Common myeloid progenitor, CD34-positive (primary cell): ENCODE measurements at regions not wholly inside any gene's neighbourhood (a gene's known extent, or its start where the extent isn't known, plus 50 kb on each side); places are given as distances from the start of the nearest gene placed in this dataset.
A peak's percentile ranks its signal among the peaks of the same experiment; 100 is the strongest.

Experiments
- CTCF ChIA-PET: fragments of 350-600 bp; sonication (Branson Sonifier 250); formaldehyde crosslinking; loops from one replicate; lab custom pipeline; 2021; ENCODE audit warnings: antibody characterized with exemption; lab: Charles Lee
- POLR2A ChIA-PET: fragments of 350-600 bp; sonication (Branson Sonifier 250); formaldehyde crosslinking; loops from one replicate; lab custom pipeline; 2021; ENCODE audit warnings: antibody characterized with exemption; lab: Charles Lee
- DNase-seq, 3 donors: peaks; one replicate each; pipeline versions ENCODE4 v3.0.0 to v3.0.0-alpha.2; 2013
- H3K27ac ChIP-seq, 2 experiments: 1 replicate in 1 of 2; 2 replicates in 1 of 2; pipeline ENCODE4 v1.7.0; 2013; ENCODE audit warnings: inconsistent platforms in 2 of 2, low read length in 2 of 2, mild to moderate bottlenecking in 2 of 2, low read depth in 1 of 2, moderate library complexity in 1 of 2; ENCODE audit not compliant: severe bottlenecking in 2 of 2, insufficient read depth in 1 of 2, poor library complexity in 1 of 2
- H3K27me3 ChIP-seq, 5 experiments: replicated peaks in 2 of 5; 1 replicate in 3 of 5; 2 replicates in 2 of 5; pipeline versions ENCODE4 v1.6.1 to v1.7.0; 2013; ENCODE audit warnings: low read length in 4 of 5, mild to moderate bottlenecking in 2 of 5, moderate library complexity in 2 of 5, inconsistent platforms in 1 of 5; ENCODE audit not compliant: insufficient read depth in 5 of 5, control insufficient read depth in 4 of 5
- H3K36me3 ChIP-seq, 4 experiments: 1 replicate in 2 of 4; 2 replicates in 2 of 4; pipeline versions ENCODE4 v1.6.1 to v1.7.0; 2013; ENCODE audit warnings: low read length in 3 of 4, control low read depth in 1 of 4, mild to moderate bottlenecking in 1 of 4; ENCODE audit not compliant: control insufficient read depth in 4 of 4, insufficient read depth in 4 of 4
- H3K4me1 ChIP-seq, 4 experiments: 1 replicate in 3 of 4; 2 replicates in 1 of 4; pipeline versions ENCODE4 v1.6.1 to v1.7.1; 2013; ENCODE audit warnings: low read length in 3 of 4, mild to moderate bottlenecking in 3 of 4, control low read depth in 1 of 4, inconsistent platforms in 1 of 4, moderate library complexity in 1 of 4; ENCODE audit not compliant: control insufficient read depth in 4 of 4, insufficient read depth in 4 of 4; ENCODE audit errors: control extremely low read depth in 1 of 4
- H3K4me3 ChIP-seq, 7 experiments: 1 replicate in 4 of 7; 2 replicates in 3 of 7; pipeline versions ENCODE4 v1.5.1 to v1.7.0; 2013; ENCODE audit warnings: mild to moderate bottlenecking in 7 of 7, low read length in 6 of 7, moderate library complexity in 6 of 7, inconsistent platforms in 2 of 7, low read depth in 2 of 7, control low read depth in 1 of 7; ENCODE audit not compliant: insufficient read depth in 4 of 7, control insufficient read depth in 1 of 7; ENCODE audit errors: extremely low read depth in 1 of 7
- H3K9me3 ChIP-seq, 5 experiments: 1 replicate in 4 of 5; 2 replicates in 1 of 5; pipeline versions ENCODE4 v1.6.1 to v1.7.1; 2013; ENCODE audit warnings: low read length in 4 of 5, mild to moderate bottlenecking in 2 of 5, inconsistent platforms in 1 of 5, low read depth in 1 of 5, moderate library complexity in 1 of 5; ENCODE audit not compliant: control insufficient read depth in 4 of 5, insufficient read depth in 2 of 5; ENCODE audit errors: control extremely low read depth in 1 of 5
- WGBS: methylation state at CpG from one replicate; pipeline ENCODE4 v1.1.5; 2013; ENCODE audit not compliant: insufficient coverage; 5-methylcytosine and 5-hydroxymethylcytosine counted together

DNA sequence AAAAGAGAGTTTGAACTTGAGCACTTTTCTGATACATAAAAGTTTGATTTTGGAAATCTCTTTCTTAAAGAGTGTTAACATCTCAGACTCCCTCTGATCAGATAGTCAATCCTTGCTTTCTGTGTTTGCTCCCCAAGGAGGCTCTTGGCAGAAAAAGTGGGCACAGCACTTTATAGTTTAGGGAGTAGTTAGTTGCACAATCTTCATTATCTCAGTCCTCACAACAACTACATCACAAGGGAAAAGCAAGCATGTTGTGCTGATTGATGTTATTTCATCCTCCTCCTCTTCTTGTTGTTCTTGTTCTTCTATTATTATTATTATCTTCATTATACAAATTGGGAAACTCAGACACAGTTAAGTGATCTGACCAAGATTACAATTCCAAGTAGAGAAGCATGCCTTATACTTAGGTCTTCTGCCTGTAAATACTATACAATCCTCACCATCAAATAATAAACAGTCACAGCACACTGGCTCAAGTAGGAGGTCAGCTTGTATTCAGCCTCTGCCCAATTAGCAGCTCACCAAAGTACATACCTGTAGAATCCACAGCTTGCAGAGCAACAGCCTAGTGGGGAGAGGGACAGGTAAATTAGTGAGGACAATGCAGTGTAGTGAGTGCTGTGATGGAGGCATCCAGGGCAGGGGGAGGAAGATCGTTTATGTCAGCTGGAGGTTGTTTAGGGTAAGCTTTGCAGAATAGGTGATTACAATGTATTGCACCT lies 304.1 kb upstream of the MME start:
- POLR2A ChIA-PET: no interaction called here
- H3K36me3 ChIP-seq: no peaks in the 10 kb centered on the region
- WGBS: 100% methylated on average over 1 of the region's 1 CpG
- no peak overlapping the region for H3K4me3 ChIP-seq
- CTCF ChIA-PET: no interaction called here
- H3K27me3 ChIP-seq: no peaks in the 10 kb centered on the region
- H3K9me3 ChIP-seq: no peaks in the 10 kb centered on the region
- peaks cover 0 to 5% (median 0%) of the 10 kb centered on the region in 4 experiments for H3K4me1 ChIP-seq
- no peak overlapping the region for H3K27ac ChIP-seq
- no peak for DNase-seq

DNA sequence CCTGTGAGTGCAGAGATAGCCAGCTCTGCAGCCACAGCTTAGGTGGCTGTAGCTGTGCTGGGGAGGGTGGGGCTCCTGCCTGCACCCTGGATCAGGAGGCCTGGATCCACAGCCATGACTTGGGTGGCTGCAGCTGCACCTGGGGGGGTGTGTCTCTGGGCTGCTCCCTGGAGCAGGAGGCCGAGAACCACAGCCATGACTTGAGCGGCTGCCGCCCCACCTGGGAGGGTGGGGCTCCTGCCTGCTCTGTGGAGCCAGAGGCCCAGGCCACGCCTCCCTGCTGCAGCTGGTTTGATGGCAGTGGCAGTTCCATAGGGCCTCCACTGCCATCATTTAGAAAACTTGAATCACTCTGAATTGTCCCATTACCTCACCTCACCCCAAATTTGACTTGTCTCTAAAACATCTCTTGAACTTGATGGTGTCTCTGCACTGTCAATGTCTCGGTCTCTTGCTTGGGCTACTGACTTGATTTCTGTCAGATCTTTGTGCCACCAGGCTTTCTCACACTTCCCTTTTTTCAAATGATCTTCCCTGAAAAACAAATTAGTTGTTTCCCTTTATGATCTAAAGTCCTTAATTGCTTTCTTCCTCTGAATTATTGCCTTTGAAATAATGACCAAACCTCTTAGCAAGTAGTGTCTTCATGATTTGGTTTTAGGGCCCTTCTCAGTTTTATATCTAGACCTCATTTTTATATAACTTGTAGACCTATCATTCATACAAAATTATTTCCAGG lies 313.2 kb upstream of the MME start:
- ChIA-PET POLR2A (no interaction called here), CTCF (no interaction called here)
- no peak overlapping the region for H3K27ac ChIP-seq
- WGBS: 84% methylated on average over 2 of the region's 5 CpGs
- no peaks in the 10 kb centered on the region for H3K36me3 ChIP-seq
- no peak overlapping the region for H3K4me3 ChIP-seq
- H3K4me1 ChIP-seq: peaks cover 0 to 16% (median 5%) of the 10 kb centered on the region in 4 experiments
- peaks cover 0 to 3% (median 2%) of the 10 kb centered on the region in 5 experiments for H3K9me3 ChIP-seq
- DNase-seq: peak in 2 of 3 donors; percentile 37 to 48
- no peaks in the 10 kb centered on the region for H3K27me3 ChIP-seq

DNA sequence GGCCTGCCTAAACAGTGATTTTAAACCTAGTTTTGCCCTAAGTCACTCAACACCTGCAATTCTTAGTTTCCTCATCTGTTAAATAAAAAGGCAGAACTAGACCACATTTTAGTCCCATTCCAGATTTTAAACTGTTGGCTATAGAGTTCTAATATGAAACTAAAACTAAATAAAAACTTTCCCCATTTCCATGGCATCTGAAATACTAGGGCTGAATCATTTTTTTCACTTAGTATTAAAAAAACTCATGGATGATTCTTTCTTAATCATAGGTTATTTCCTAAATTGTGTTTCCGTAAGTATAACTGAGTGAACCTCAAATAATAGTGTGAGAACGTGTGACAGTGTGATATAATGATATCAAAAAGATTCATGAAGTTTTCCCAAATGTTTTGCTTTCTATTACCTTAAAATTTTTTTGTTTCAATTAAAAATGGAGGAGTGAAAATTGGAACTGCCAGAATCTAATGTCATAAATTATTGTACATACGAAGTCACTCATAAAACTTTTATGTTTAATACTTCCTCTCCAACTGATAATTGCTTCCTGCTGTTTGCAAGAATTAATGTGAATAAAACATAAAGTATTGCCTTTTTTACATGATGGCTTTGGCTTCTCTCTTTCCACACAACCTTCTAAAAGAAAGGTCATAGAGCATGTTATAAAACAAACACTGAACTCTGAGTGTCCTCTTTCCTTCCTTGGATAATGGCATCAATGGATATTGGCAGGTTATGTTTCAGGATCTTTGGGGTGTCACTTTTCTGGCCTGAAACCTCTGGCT lies 315.1 kb upstream of the MME start:
- no peaks in the 10 kb centered on the region for H3K27me3 ChIP-seq
- POLR2A ChIA-PET: no interaction called here
- no peaks in the 10 kb centered on the region for H3K36me3 ChIP-seq
- H3K27ac ChIP-seq: no peak overlapping the region
- peak in 2 of 3 donors; percentile 28 to 29 for DNase-seq
- H3K4me3 ChIP-seq: no peak overlapping the region
- CTCF ChIA-PET: interaction anchor here (1.0 kb wide), 1 partner anchor 14 kb away, joined by 3 read pairs; no protein-coding TSS in a partner anchor
- WGBS: no CpG with 5 or more reads among the region's 3 CpGs
- peaks cover 0 to 16% (median 5%) of the 10 kb centered on the region in 4 experiments for H3K4me1 ChIP-seq
- peaks cover 0 to 3% (median 2%) of the 10 kb centered on the region in 5 experiments for H3K9me3 ChIP-seq

DNA sequence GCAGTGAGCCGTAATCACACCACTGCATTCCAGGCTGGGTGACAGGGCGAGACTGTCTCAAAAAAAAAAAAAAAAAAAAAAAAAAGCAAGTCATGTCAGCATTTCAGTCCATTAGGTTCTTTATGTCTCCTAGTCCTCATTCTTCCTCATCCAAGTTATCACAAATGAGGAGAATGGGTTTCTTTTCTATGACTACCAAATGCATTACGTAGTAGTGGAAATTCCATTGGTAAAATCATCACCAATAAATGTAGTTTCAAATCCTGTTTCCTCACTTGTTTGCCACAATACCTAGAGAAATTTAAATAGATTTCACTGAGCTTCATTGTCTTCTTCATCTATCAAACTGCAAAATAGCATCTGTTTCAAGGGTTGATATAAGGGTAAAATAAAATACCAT lies 317.6 kb upstream of the MME start:
- Histone ChIP-seq H3K4me3 (no peak overlapping the region), H3K9me3 (peaks cover 0 to 3% (median 2%) of the 10 kb centered on the region in 5 experiments), H3K27ac (no peak overlapping the region), H3K4me1 (peaks cover 0 to 16% (median 5%) of the 10 kb centered on the region in 4 experiments), H3K27me3 (no peaks in the 10 kb centered on the region), H3K36me3 (no peaks in the 10 kb centered on the region)
- ChIA-PET POLR2A (no interaction called here), CTCF (no interaction called here)
- 100% methylated on average over 1 of the region's 3 CpGs for WGBS
- DNase-seq: no peak

DNA sequence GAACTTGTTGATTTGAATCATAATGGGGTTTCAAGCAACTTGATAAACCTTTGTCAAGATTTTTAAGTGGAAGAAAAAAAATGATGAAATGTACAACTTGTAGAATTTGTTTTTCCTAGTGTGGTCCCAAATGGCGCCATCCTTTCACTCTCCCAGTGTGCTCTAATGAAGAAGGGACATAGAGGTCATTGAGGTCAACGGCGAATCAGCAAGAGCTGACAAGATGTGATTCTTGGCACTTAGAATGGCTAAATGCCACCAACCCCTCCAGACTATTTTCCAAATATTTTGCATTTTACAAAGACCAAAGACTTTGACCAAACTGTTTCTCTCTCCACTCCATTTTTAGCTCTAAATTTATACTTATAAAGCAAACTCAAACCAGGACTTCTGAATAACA lies 320.2 kb upstream of the MME start:
- no peak overlapping the region for H3K27ac ChIP-seq
- no peaks in the 10 kb centered on the region for H3K36me3 ChIP-seq
- POLR2A ChIA-PET: no interaction called here
- no peaks in the 10 kb centered on the region for H3K4me1 ChIP-seq
- DNase-seq: no peak
- WGBS: 89% methylated on average over 3 of the region's 3 CpGs
- H3K9me3 ChIP-seq: no peaks in the 10 kb centered on the region
- CTCF ChIA-PET: interaction anchor here (0.6 to 6.6 kb wide), 4 partner anchors 22 to 562 kb away, joined by 3 to 43 read pairs (median 4); no protein-coding TSS in a partner anchor
- no peak overlapping the region for H3K4me3 ChIP-seq
- no peaks in the 10 kb centered on the region for H3K27me3 ChIP-seq

DNA sequence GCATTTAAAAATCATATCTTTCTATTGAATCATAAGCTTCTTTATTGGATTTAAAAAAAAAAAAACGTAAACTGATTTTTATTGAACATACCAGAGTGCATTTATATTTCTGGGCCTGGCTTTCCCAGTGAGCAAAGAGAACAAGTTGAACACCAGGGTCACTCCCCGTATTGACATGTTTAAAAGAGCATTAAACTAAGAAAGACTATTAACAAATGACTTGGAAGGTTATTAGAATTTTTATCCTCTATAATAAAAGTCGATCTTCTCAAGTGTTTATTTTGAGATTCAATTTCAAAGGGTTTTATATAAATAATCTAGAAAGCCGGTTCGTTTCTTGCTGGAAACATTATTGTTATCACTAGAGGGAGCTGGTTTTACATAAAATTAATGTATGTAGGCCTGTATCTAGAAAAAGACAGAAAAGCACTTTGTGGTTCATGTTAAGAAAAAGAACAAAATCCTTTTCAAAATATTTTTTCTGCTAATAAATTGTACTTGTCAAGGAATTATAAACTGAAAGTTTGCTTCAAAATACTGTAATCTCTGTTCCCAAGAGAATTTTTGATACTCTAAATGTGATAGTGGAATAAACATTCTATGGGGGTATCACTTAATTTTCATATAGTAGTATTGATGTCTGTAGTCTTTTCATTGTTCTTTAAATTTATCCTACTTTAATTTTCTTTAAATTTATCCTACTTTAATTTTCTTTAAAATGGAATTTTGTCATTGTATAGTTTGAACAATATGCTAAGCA lies 321.8 kb upstream of the MME start:
- H3K9me3 ChIP-seq: no peaks in the 10 kb centered on the region
- H3K36me3 ChIP-seq: no peaks in the 10 kb centered on the region
- ChIA-PET CTCF (interaction anchor here (0.9 to 6.6 kb wide), 4 partner anchors 8 to 567 kb away, joined by 3 to 43 read pairs (median 3); no protein-coding TSS in a partner anchor), POLR2A (no interaction called here)
- H3K27me3 ChIP-seq: no peaks in the 10 kb centered on the region
- no peak overlapping the region for H3K27ac ChIP-seq
- H3K4me3 ChIP-seq: no peak overlapping the region
- no CpG with 5 or more reads among the region's 5 CpGs for WGBS
- H3K4me1 ChIP-seq: no peaks in the 10 kb centered on the region
- peak; percentile 29 to 56 (median 56) for DNase-seq
